ENCODE measurements at regions not wholly inside any gene's neighbourhood (a gene's known extent, or its start where the extent isn't known, plus 50 kb on each side); places are given as distances from the start of the nearest gene placed in this dataset.
"Not testable (repeated sequence)": the region's sequence is repeated elsewhere in the genome, so short reads cannot be mapped to it uniquely, and the experiment has no call there.

GRCh38 chr10:77740396-77740795 is 102.8 kb upstream of the KCNMA1 start:
- not testable (repeated sequence) for DNase-seq

GRCh38 chr10:77738496-77739158 is 101.0 kb upstream of the KCNMA1 start:
- DNase-seq, result no peak

GRCh38 chr10:77737608-77738007 is 100.0 kb upstream of the KCNMA1 start:
- DNase-seq, result no peak

- not testable (repeated sequence) for DNase-seq
Measured at GRCh38 chr10:77735136-77735535, 97.5 kb upstream of the KCNMA1 start.

GRCh38 chr10:77732213-77733003 is 94.8 kb upstream of the KCNMA1 start:
- no peak for DNase-seq

- no peak for DNase-seq
Measured at GRCh38 chr10:77727481-77727880, 89.9 kb upstream of the KCNMA1 start.

- DNase-seq, result no peak
Measured at GRCh38 chr10:77726732-77727131, 89.1 kb upstream of the KCNMA1 start.

GRCh38 chr10:77726301-77726700 is 88.7 kb upstream of the KCNMA1 start:
- no peak for DNase-seq

GRCh38 chr10:77724820-77725219 is 87.2 kb upstream of the KCNMA1 start:
- no peak for DNase-seq

- DNase-seq, result no peak
Measured at GRCh38 chr10:77723376-77723775, 85.8 kb upstream of the KCNMA1 start.

GRCh38 chr10:77722956-77723355 is 85.3 kb upstream of the KCNMA1 start:
- DNase-seq, result not testable (repeated sequence)

- no peak for DNase-seq
Measured at GRCh38 chr10:77721815-77722214, 84.2 kb upstream of the KCNMA1 start.

- no peak for DNase-seq
Measured at GRCh38 chr10:77718957-77719356, 81.3 kb upstream of the KCNMA1 start.

GRCh38 chr10:77718312-77718711 is 80.7 kb upstream of the KCNMA1 start:
- not testable (repeated sequence) for DNase-seq

GRCh38 chr10:77717336-77717735 is 79.7 kb upstream of the KCNMA1 start:
- no peak for DNase-seq

GRCh38 chr10:77716458-77717317 is 79.1 kb upstream of the KCNMA1 start:
- DNase-seq, result no peak

GRCh38 chr10:77715536-77715935 is 77.9 kb upstream of the KCNMA1 start:
- no peak for DNase-seq

- no peak for DNase-seq
Measured at GRCh38 chr10:77715088-77715487, 77.5 kb upstream of the KCNMA1 start.

- DNase-seq, result no peak
Measured at GRCh38 chr10:77713521-77714280, 76.1 kb upstream of the KCNMA1 start.

GRCh38 chr10:77712207-77712606 is 74.6 kb upstream of the KCNMA1 start:
- DNase-seq, result no peak

- DNase-seq, result no peak
Measured at GRCh38 chr10:77711683-77712049, 74.1 kb upstream of the KCNMA1 start.
